NCI-H2227 treated with DMSO at 0.1 percent for 48 hours (cell line): ENCODE measurements at regions not wholly inside any gene's neighbourhood (a gene's known extent, or its start where the extent isn't known, plus 50 kb on each side); places are given as distances from the start of the nearest gene placed in this dataset.
"Not testable (repeated sequence)": the region's sequence is repeated elsewhere in the genome, so short reads cannot be mapped to it uniquely, and the experiment has no call there.

Experiments used
- DNase-seq: peaks from one replicate; lab custom pipeline; 2025; lab: John Stamatoyannopoulos, UW

DNA sequence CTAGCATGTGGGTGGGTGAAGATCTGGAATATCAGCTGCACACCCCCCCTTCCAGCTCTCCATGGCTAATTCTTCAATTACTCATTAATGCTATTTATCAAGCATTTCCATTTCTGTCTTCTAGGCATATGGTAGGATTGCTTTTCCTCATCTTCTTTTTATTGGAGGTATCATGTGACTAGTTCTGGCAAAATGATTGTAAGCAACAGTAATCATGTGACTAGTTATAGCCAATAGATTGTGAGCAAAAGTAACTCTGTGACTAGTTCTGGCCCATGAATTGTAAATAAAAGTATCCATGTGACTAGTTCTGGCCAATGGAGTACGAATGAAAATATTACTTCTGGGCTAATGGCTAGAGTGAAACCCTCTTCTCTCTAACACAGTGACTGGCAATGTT lies 107.0 kb upstream of the TMEM132E start:
- DNase-seq = no peak

GRCh38 chr17:34471278-34471677 lies 108.1 kb upstream of the TMEM132E start:
- not testable (repeated sequence) for DNase-seq

GRCh38 chr17:34465789-34466188 lies 102.8 kb upstream of the CCL1 start:
- no peak for DNase-seq

DNA sequence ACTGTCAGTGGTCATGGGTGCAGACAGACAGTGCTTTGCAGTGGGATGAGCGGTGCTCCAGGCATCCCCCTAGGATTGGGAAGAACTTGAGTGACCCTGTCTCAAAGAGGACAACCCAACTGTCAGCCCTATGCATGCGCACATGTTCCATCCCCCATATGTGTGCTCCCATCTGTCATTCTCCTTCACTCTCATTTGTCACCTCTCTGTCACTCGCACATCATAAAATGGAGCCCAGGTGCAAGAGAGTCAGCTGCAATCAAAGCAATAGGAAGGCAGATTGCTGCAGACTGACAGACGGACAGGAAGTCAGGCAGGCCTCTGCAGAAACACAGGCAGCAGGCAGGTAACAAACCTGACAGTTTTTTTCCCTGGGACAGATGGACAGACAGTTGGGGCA lies 101.8 kb upstream of the CCL1 start:
- no peak for DNase-seq

- no peak for DNase-seq
Measured at GRCh38 chr17:34458266-34458665, 95.2 kb upstream of the CCL1 start.

DNA sequence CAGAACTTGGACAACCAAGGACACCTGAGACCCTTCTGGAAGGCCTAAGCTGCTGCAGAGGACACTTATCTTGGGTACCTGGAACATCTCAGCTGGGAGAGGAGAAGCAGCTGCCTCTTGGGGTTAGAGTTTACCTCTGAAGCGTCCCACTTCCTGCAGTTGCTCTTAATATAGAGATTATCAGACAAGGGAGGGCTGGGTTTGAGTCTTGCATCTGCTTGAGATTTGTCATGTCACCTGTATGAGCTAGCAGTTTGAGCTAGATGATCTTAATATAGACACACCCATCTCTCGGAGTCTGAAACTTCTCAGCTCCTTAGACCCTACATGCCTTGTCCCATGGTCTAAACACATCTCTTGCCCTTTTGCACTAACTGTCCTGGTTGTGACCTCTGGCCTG lies 93.1 kb upstream of the CCL1 start:
- no peak for DNase-seq

GRCh38 chr17:34452769-34453168 lies 89.7 kb upstream of the CCL1 start:
- DNase-seq = no peak

- no peak for DNase-seq
Measured at GRCh38 chr17:34451313-34451712, 88.3 kb upstream of the CCL1 start.

GRCh38 chr17:34447406-34447805 lies 84.4 kb upstream of the CCL1 start:
- DNase-seq = no peak

DNA sequence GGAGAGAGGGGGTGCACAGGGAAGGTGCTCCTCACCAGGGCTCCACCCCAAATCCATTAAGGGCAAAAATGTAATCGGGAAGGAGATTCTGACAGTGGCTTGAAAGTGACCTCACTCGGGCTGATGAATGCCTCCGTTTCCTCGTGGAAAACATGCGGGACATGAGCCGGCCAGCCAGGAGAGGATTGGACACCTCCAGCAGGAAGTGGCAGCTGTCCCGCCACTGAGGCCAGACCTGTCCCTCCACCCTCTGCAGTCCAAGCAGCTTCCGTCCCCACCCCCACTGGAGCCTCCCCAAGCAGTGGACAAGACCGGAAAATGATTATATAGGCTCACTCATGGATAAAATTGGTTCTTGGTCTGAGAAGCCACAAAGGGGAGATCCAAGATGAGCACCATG lies 82.1 kb upstream of the CCL1 start:
- no peak for DNase-seq

DNA sequence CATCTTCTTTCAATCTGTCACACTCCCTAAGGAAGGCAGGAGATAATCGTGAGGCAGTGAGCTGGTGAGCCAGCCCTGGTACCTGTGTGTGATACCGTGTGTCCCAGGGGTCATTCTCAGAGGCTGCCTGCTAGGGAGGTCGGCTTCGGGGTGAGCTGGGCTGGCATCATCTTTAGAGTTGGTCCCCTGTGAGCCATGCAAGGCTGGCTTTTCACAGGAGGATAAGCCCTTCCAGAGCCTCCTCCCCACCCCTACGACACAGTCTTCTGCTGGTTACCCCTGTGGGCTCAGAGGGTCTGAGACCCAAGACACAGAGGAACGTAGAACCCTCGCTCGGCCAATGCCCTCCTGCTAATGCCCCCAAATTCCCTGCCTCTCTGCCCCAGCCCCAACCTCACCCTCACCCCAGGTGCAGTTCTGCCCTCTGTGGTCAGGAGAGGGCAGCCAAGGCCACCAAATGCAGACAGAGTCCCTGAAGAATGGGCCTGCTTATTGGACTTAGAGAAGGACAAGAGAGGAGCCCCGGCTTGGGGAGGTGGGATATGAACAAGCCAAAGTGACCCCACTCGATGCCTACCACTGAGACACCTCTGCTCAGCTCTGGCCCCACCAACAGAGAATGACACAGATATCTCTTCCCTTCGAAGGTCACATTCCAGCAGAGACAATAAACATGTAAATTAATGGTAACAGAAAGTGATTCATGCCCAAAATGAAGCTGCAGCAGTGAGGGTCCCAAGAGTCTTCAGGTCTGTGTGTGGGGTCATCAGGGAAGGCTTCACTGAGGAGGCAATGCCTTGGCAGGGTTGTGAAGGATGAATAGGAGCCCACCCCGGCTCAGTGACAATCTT lies 80.8 kb upstream of the CCL1 start:
- no peak for DNase-seq

DNA sequence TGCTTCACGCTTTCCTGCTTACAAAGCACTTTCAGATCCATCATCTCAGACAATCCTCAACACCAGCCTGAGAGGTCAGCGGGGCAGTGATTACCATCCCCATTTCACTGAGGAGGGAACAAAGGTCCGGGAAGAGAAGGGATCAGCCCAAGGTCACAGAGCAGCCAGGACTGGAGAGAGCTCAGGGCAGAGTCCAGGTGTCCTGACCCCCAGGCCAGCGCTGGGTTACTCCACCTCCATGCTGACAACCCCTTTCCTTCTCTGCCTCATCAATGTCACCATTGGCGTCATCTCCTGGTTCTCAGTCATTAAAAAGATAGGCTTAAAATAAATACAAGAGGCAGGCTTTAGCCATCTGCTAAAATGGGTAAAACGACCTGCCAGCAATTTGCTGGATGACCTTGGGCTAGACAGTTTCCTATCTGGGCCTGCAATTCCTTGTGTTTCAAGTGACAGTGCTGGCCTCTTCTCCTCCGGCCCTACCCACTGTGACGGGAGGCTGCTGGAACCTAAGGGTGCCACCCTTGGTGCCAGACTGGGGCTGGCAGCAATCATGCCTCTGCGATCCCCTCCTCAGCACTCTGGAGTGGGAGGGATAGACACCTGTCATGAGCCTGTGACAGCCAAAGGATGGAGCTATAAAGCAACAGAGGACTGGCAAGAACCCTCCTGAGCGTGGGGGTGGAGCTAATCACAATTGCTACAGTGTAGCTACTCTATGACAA lies 79.5 kb upstream of the CCL1 start:
- DNase-seq = peak; percentile 16

DNA sequence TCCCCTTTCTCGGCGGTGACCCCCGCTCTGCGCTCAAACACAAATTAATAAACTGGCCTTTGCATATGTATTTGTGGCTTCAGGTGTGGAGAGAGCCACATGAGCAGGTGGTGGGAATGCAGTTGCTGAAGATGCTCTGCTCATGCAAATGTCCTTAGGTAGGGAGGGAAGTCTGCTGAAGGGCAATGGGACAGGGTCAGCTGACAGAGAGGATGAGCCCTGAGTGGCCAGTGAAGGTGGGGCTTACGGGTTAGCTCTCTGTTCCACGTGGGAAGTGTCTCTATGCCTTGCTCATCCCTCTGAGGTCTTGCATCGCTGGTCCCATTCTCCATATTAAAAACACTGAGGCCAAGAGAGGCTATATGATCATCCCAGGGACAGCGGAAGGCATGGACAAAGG lies 74.2 kb upstream of the CCL1 start:
- no peak for DNase-seq

DNA sequence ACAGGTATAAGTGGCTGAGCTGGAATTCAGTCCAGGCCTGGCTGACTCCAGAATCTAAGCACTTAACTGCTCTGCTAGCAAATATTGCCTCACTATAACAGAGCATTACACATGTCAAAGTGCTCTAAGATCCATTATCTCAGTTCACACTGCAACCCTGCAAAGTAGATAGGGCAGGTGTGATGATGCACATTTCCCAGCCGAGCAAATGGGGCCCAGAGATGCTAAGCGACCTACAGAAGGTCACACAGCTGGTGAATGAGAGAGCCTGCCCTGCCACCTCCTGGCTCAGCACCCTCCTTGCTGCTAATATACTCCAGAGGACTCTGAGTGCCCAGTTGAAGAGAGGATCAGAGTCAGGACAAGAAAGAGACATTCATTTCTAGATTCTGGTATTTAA lies 73.6 kb upstream of the CCL1 start:
- DNase-seq = no peak

DNA sequence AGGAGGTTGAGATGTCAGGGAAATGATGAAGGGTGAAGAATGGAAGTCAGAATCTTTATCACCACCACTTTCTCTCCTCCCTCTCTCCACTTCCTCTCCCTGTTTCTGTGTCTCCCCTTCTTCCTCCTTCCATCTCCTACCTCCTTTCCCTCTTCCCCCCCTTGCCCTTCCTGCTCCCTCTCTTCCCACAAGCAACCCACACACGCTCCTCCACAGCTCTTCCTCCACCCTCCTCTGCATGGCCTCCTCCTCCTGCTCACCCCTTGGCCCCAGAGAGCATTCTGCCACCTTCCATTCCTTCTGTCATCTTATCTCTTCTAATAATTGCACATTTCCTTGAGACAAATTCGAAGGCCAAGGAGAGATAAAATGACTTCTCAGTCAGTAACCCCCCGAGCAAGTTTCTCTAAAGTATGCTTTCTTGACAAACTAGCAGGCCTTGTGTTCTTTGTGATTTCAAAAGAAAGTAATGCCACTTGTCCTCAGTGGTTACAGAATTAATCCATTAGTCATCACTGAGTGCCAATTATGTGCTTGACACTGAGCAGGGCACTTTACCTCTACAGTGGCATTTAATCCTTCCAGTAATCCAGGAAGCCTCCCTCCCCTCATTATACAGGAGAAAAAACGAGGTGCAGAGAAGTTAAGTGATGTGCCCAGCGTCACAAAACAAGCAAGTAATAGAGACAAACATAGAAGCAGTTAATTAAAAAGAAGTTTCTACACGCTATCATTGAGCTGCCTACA lies 72.3 kb upstream of the CCL1 start:
- no peak for DNase-seq

- no peak for DNase-seq
Measured at GRCh38 chr17:34434052-34434451, 71.0 kb upstream of the CCL1 start.

- no peak for DNase-seq
Measured at GRCh38 chr17:34424814-34425491, 61.9 kb upstream of the CCL1 start.

GRCh38 chr17:34423978-34424813 lies 61.2 kb upstream of the CCL1 start:
- DNase-seq = no peak

DNA sequence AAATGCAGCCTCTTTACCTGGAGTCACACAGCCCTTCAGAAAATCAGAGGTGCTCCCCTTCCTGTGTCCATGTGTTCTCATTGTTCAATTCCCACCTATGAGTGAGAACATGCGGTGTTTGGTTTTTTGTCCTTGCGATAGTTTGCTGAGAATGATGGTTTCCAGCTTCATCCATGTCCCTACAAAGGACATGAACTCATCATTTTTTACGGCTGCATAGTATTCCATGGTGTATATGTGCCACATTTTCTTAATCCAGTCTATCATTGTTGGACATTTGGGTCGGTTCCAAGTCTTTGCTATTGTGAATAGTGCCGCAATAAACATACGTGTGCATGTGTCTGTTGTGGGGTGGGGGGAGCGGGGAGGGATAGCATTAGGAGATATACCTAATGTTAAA lies 60.3 kb upstream of the CCL1 start:
- DNase-seq = not testable (repeated sequence)

DNA sequence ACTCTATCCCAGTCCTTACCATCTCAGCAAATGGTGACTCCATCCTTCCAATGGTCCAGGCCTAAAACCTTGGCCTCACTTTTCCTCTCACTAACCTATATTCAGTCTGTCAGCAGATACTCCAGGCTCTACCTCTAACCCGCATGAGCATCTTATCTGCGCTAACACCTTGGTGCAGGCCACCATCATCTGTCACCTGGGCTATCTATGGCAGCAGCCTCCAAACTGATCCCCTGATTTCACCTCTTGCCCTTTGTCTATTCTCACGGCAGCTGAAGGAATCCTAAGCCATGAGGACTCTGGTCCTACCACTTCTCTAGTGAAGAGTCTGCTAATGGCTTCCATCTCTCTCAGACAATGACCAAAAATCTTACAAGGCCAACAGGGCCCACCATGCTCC lies 57.9 kb upstream of the CCL1 start:
- no peak for DNase-seq

GRCh38 chr17:34420254-34420766 lies 57.3 kb upstream of the CCL1 start:
- peak; percentile 33 for DNase-seq
